ENCODE measurements at regions not wholly inside any gene's neighbourhood (a gene's known extent, or its start where the extent isn't known, plus 50 kb on each side); places are given as distances from the start of the nearest gene placed in this dataset.

GRCh38 chr1:93750955-93751354 lies 69.3 kb upstream of the BCAR3 start:
- no CpG with 5 or more reads among the region's 6 CpGs for WGBS (ENCODE audit: extremely low coverage, insufficient coverage, insufficient read length)
- H2BK120ac ChIP-seq (ENCODE audit: insufficient read depth, low read length, poor library complexity), result no peak overlapping the region
- no peak for DNase-seq
- no peak overlapping the region for H3K4me2 ChIP-seq (ENCODE audit: low read length)
- H3K79me2 ChIP-seq (ENCODE audit: control insufficient read depth, insufficient read depth, low read length, poor library complexity), result no peaks in the 10 kb centered on the region
- peaks cover 3% of the 10 kb centered on the region for H3K9me3 ChIP-seq (ENCODE audit: insufficient read depth, low read depth, low read length)
- H3K18ac ChIP-seq (ENCODE audit: low read length), result no peak overlapping the region
- no peak overlapping the region for H2BK12ac ChIP-seq (ENCODE audit: low read length)
- H3K79me1 ChIP-seq (ENCODE audit: low read length), result no peaks in the 10 kb centered on the region
- no peak overlapping the region for H3K27ac ChIP-seq (ENCODE audit: low read depth, low read length)
- H2BK5ac ChIP-seq (ENCODE audit: low read depth, low read length, poor library complexity), result no peak overlapping the region
- H2AFZ ChIP-seq (ENCODE audit: insufficient read depth, low read length, poor library complexity), result no peak overlapping the region
- no peak overlapping the region for H3K23ac ChIP-seq (ENCODE audit: low read length)
- H3K36me3 ChIP-seq (ENCODE audit: control insufficient read depth in 1 of 2, insufficient read depth in 2 of 2, low read length in 2 of 2), result no peaks in the 10 kb centered on the region
- H4K12ac ChIP-seq (ENCODE audit: low read depth, low read length), result no peak overlapping the region
- H4K91ac ChIP-seq (ENCODE audit: low read depth, low read length), result no peak overlapping the region
- no peak overlapping the region for H3K4me3 ChIP-seq (ENCODE audit: low read depth, low read length)
- no peak overlapping the region for H3K9ac ChIP-seq (ENCODE audit: low read length)
- H3K4me1 ChIP-seq (ENCODE audit: control insufficient read depth in 1 of 2, insufficient read depth in 2 of 2, low read length in 2 of 2), result peaks cover 3 to 6% of the 10 kb centered on the region in 2 experiments
- H3K14ac ChIP-seq (ENCODE audit: low read length), result no peak overlapping the region
- no peak overlapping the region for H3K4ac ChIP-seq (ENCODE audit: low read depth, low read length)
- no peaks in the 10 kb centered on the region for H3K27me3 ChIP-seq (ENCODE audit: insufficient read depth, low read length)
- no peak overlapping the region for H2AK5ac ChIP-seq (ENCODE audit: low read length)
- H4K8ac ChIP-seq (ENCODE audit: low read depth, low read length), result no peak overlapping the region

- Histone ChIP-seq H2BK120ac (ENCODE audit: insufficient read depth, low read length, poor library complexity) (no peak overlapping the region), H3K18ac (ENCODE audit: low read length) (no peak overlapping the region), H3K27ac (ENCODE audit: low read depth, low read length) (no peak overlapping the region), H3K9me3 (ENCODE audit: insufficient read depth, low read depth, low read length) (peaks cover 3% of the 10 kb centered on the region), H3K23ac (ENCODE audit: low read length) (no peak overlapping the region), H3K4me2 (ENCODE audit: low read length) (no peak overlapping the region), H3K4ac (ENCODE audit: low read depth, low read length) (no peak overlapping the region), H3K4me3 (ENCODE audit: low read depth, low read length) (no peak overlapping the region), H2BK5ac (ENCODE audit: low read depth, low read length, poor library complexity) (no peak overlapping the region), H3K27me3 (ENCODE audit: insufficient read depth, low read length) (no peaks in the 10 kb centered on the region), H2BK12ac (ENCODE audit: low read length) (no peak overlapping the region), H3K14ac (ENCODE audit: low read length) (no peak overlapping the region), H3K79me2 (ENCODE audit: control insufficient read depth, insufficient read depth, low read length, poor library complexity) (no peaks in the 10 kb centered on the region), H3K4me1 (ENCODE audit: control insufficient read depth in 1 of 2, insufficient read depth in 2 of 2, low read length in 2 of 2) (peaks cover 3 to 6% of the 10 kb centered on the region in 2 experiments), H2AK5ac (ENCODE audit: low read length) (no peak overlapping the region), H2AFZ (ENCODE audit: insufficient read depth, low read length, poor library complexity) (no peak overlapping the region), H3K36me3 (ENCODE audit: control insufficient read depth in 1 of 2, insufficient read depth in 2 of 2, low read length in 2 of 2) (no peaks in the 10 kb centered on the region), H4K8ac (ENCODE audit: low read depth, low read length) (no peak overlapping the region), H4K12ac (ENCODE audit: low read depth, low read length) (no peak overlapping the region), H3K9ac (ENCODE audit: low read length) (no peak overlapping the region), H3K79me1 (ENCODE audit: low read length) (no peaks in the 10 kb centered on the region), H4K91ac (ENCODE audit: low read depth, low read length) (no peak overlapping the region)
- DNase-seq, result peak in 1 of 2 donors; percentile 49
- WGBS (ENCODE audit: extremely low coverage, insufficient coverage, insufficient read length), result no CpG with 5 or more reads among the region's 2 CpGs
Measured at GRCh38 chr1:93749894-93750301, 68.3 kb upstream of the BCAR3 start.

DNA sequence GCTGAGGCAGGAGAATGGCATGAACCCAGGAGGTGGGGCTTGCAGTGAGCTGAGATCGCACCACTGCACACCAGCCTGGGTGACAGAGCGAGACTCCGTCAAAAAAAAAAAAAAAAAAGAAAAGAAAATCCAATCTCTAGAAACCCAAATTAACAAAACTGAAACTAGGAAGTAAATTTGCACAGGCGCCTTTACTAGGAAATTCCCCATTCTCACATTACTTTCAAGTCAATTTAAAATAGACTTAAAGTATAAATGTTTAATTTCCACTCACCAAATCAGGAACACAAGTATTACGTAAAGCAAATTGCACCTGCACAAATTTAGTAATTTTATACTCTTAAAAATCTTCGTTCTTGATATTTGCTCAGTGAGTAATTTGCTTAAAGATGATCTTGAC lies 67.8 kb upstream of the BCAR3 start:
- Histone ChIP-seq H3K36me3 (ENCODE audit: control insufficient read depth in 1 of 2, insufficient read depth in 2 of 2, low read length in 2 of 2) (no peaks in the 10 kb centered on the region), H3K4me2 (ENCODE audit: low read length) (no peak overlapping the region), H3K14ac (ENCODE audit: low read length) (no peak overlapping the region), H3K23ac (ENCODE audit: low read length) (no peak overlapping the region), H4K12ac (ENCODE audit: low read depth, low read length) (no peak overlapping the region), H2AK5ac (ENCODE audit: low read length) (no peak overlapping the region), H2BK5ac (ENCODE audit: low read depth, low read length, poor library complexity) (no peak overlapping the region), H4K91ac (ENCODE audit: low read depth, low read length) (no peak overlapping the region), H3K4me1 (ENCODE audit: control insufficient read depth in 1 of 2, insufficient read depth in 2 of 2, low read length in 2 of 2) (peaks cover 3 to 4% of the 10 kb centered on the region in 2 experiments), H3K79me2 (ENCODE audit: control insufficient read depth, insufficient read depth, low read length, poor library complexity) (no peaks in the 10 kb centered on the region), H3K27ac (ENCODE audit: low read depth, low read length) (no peak overlapping the region), H2BK12ac (ENCODE audit: low read length) (no peak overlapping the region), H3K4ac (ENCODE audit: low read depth, low read length) (no peak overlapping the region), H3K4me3 (ENCODE audit: low read depth, low read length) (no peak overlapping the region), H4K8ac (ENCODE audit: low read depth, low read length) (no peak overlapping the region), H2BK120ac (ENCODE audit: insufficient read depth, low read length, poor library complexity) (no peak overlapping the region), H3K18ac (ENCODE audit: low read length) (no peak overlapping the region), H3K27me3 (ENCODE audit: insufficient read depth, low read length) (no peaks in the 10 kb centered on the region), H3K79me1 (ENCODE audit: low read length) (no peaks in the 10 kb centered on the region), H2AFZ (ENCODE audit: insufficient read depth, low read length, poor library complexity) (no peak overlapping the region), H3K9me3 (ENCODE audit: insufficient read depth, low read depth, low read length) (peaks cover 3% of the 10 kb centered on the region), H3K9ac (ENCODE audit: low read length) (no peak overlapping the region)
- WGBS (ENCODE audit: extremely low coverage, insufficient coverage, insufficient read length), result no CpG with 5 or more reads among the region's 6 CpGs
- DNase-seq, result peak in 1 of 2 donors; percentile 22

- no peak overlapping the region for H4K12ac ChIP-seq (ENCODE audit: low read depth, low read length)
- no peak overlapping the region for H3K9ac ChIP-seq (ENCODE audit: low read length)
- H4K91ac ChIP-seq (ENCODE audit: low read depth, low read length), result no peak overlapping the region
- peaks cover 3% of the 10 kb centered on the region for H3K9me3 ChIP-seq (ENCODE audit: insufficient read depth, low read depth, low read length)
- no peak overlapping the region for H2AK5ac ChIP-seq (ENCODE audit: low read length)
- H3K79me1 ChIP-seq (ENCODE audit: low read length), result no peaks in the 10 kb centered on the region
- H3K27me3 ChIP-seq (ENCODE audit: insufficient read depth, low read length), result no peaks in the 10 kb centered on the region
- no peak for DNase-seq
- H2BK5ac ChIP-seq (ENCODE audit: low read depth, low read length, poor library complexity), result no peak overlapping the region
- H3K14ac ChIP-seq (ENCODE audit: low read length), result no peak overlapping the region
- H4K8ac ChIP-seq (ENCODE audit: low read depth, low read length), result no peak overlapping the region
- WGBS (ENCODE audit: extremely low coverage, insufficient coverage, insufficient read length), result no CpG with 5 or more reads among the region's 6 CpGs
- no peak overlapping the region for H2AFZ ChIP-seq (ENCODE audit: insufficient read depth, low read length, poor library complexity)
- no peak overlapping the region for H3K4ac ChIP-seq (ENCODE audit: low read depth, low read length)
- H3K23ac ChIP-seq (ENCODE audit: low read length), result no peak overlapping the region
- no peak overlapping the region for H3K27ac ChIP-seq (ENCODE audit: low read depth, low read length)
- no peaks in the 10 kb centered on the region for H3K36me3 ChIP-seq (ENCODE audit: control insufficient read depth in 1 of 2, insufficient read depth in 2 of 2, low read length in 2 of 2)
- H3K18ac ChIP-seq (ENCODE audit: low read length), result no peak overlapping the region
- H3K79me2 ChIP-seq (ENCODE audit: control insufficient read depth, insufficient read depth, low read length, poor library complexity), result no peaks in the 10 kb centered on the region
- no peak overlapping the region for H2BK120ac ChIP-seq (ENCODE audit: insufficient read depth, low read length, poor library complexity)
- no peak overlapping the region for H3K4me2 ChIP-seq (ENCODE audit: low read length)
- no peak overlapping the region for H3K4me3 ChIP-seq (ENCODE audit: low read depth, low read length)
- H3K4me1 ChIP-seq (ENCODE audit: control insufficient read depth in 1 of 2, insufficient read depth in 2 of 2, low read length in 2 of 2), result no peaks in the 10 kb centered on the region
- no peak overlapping the region for H2BK12ac ChIP-seq (ENCODE audit: low read length)
Measured at GRCh38 chr1:93746021-93746812, 64.6 kb upstream of the BCAR3 start.
